ENCODE measurements at regions not wholly inside any gene's neighbourhood (a gene's known extent, or its start where the extent isn't known, plus 50 kb on each side); places are given as distances from the start of the nearest gene placed in this dataset.
"Not testable (repeated sequence)": the region's sequence is repeated elsewhere in the genome, so short reads cannot be mapped to it uniquely, and the experiment has no call there.

- no peak for DNase-seq (ENCODE audit: low spot score)
Measured at GRCh38 chr3:90069748-90070147, 962.3 kb downstream of the EPHA3 start.

GRCh38 chr3:90076136-90076535 is 968.7 kb downstream of the EPHA3 start:
- DNase-seq (ENCODE audit: low spot score), result no peak

- DNase-seq (ENCODE audit: low spot score), result no peak
Measured at GRCh38 chr3:90080988-90081387, 973.6 kb downstream of the EPHA3 start.

GRCh38 chr3:90086297-90086696 is 978.9 kb downstream of the EPHA3 start:
- not testable (repeated sequence) for DNase-seq (ENCODE audit: low spot score)

- no peak for DNase-seq (ENCODE audit: low spot score)
Measured at GRCh38 chr3:90087703-90088102, 980.3 kb downstream of the EPHA3 start.

- DNase-seq (ENCODE audit: low spot score), result no peak
Measured at GRCh38 chr3:90091549-90091948, 984.1 kb downstream of the EPHA3 start.

- no peak for DNase-seq (ENCODE audit: low spot score)
Measured at GRCh38 chr3:90092994-90093393, 985.6 kb downstream of the EPHA3 start.

GRCh38 chr3:90095811-90096210 is 988.4 kb downstream of the EPHA3 start:
- DNase-seq (ENCODE audit: low spot score), result no peak

- no peak for DNase-seq (ENCODE audit: low spot score)
Measured at GRCh38 chr3:90099493-90099892, 992.1 kb downstream of the EPHA3 start.

GRCh38 chr3:90102146-90102545 is 994.7 kb downstream of the EPHA3 start:
- no peak for DNase-seq (ENCODE audit: low spot score)

GRCh38 chr3:90121326-90121725 is 1013.9 kb downstream of the EPHA3 start:
- DNase-seq (ENCODE audit: low spot score), result no peak

- no peak for DNase-seq (ENCODE audit: low spot score)
Measured at GRCh38 chr3:90128391-90128790, 1021.0 kb downstream of the EPHA3 start.

GRCh38 chr3:90129730-90130129 is 1022.3 kb downstream of the EPHA3 start:
- DNase-seq (ENCODE audit: low spot score), result no peak

GRCh38 chr3:90132197-90132596 is 1024.8 kb downstream of the EPHA3 start:
- DNase-seq (ENCODE audit: low spot score), result no peak

- no peak for DNase-seq (ENCODE audit: low spot score)
Measured at GRCh38 chr3:90134090-90134489, 1026.7 kb downstream of the EPHA3 start.

GRCh38 chr3:90136456-90137191 is 1029.2 kb downstream of the EPHA3 start:
- no peak for DNase-seq (ENCODE audit: low spot score)

GRCh38 chr3:90145094-90145860 is 1037.9 kb downstream of the EPHA3 start:
- no peak for DNase-seq (ENCODE audit: low spot score)

GRCh38 chr3:90180096-90180495 is 1072.7 kb downstream of the EPHA3 start:
- DNase-seq (ENCODE audit: low spot score), result no peak

- no peak for DNase-seq (ENCODE audit: low spot score)
Measured at GRCh38 chr3:90180543-90180942, 1073.1 kb downstream of the EPHA3 start.

- not testable (repeated sequence) for DNase-seq (ENCODE audit: low spot score)
Measured at GRCh38 chr3:90182291-90182976, 1075.0 kb downstream of the EPHA3 start.

GRCh38 chr3:90184861-90185260 is 1077.4 kb downstream of the EPHA3 start:
- DNase-seq (ENCODE audit: low spot score), result no peak

- DNase-seq (ENCODE audit: low spot score), result not testable (repeated sequence)
Measured at GRCh38 chr3:90197383-90197782, 1090.0 kb downstream of the EPHA3 start.

- DNase-seq (ENCODE audit: low spot score), result not testable (repeated sequence)
Measured at GRCh38 chr3:90202931-90203330, 1095.5 kb downstream of the EPHA3 start.
